NCI-H82 treated with DMSO at 0.1 percent for 48 hours (cell line): ENCODE measurements at regions not wholly inside any gene's neighbourhood (a gene's known extent, or its start where the extent isn't known, plus 50 kb on each side); places are given as distances from the start of the nearest gene placed in this dataset.
"Not testable (repeated sequence)": the region's sequence is repeated elsewhere in the genome, so short reads cannot be mapped to it uniquely, and the experiment has no call there.

Source experiments
- DNase-seq: peaks from one replicate; lab custom pipeline; 2025; ENCODE audit not compliant: unreplicated experiment; lab: John Stamatoyannopoulos, UW

DNA sequence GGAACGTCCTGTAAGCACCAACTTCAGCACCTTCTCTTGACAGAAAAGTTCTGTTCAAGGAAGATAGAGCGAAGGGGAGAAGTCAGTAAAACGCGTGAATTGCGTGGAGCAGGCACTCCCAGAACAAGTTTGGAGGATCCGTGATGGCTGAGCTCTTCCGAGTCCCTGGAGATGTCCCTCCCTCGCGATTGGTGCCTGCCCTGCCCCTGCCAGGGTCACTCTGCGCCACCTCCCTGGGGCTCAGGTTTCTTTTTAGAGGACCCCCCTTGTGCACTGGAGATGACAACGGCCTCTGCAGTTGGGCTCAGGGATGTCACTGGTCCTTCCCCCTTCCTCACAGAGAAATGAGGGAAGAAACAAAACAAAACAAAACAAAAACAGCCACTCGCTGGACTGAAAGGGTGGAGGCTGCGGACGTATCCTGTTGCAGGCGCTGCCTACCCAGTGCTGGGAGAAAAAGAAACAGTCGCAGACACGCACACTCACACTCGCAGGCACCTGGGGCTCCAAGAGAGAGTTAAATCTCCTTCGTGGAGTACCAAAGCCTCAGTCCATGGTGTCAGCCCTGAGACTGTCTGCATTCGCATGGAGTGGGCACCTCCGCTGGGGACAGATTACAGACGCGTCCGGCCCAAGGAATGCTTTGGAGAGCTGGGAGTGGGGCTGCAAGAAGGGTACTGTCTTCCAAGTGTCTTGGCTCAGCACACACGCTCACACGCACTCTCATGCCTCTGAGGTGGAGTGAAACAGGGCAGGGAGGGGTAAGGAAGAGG lies 512.7 kb downstream of the SLCO4C1 start:
- no peak for DNase-seq

DNA sequence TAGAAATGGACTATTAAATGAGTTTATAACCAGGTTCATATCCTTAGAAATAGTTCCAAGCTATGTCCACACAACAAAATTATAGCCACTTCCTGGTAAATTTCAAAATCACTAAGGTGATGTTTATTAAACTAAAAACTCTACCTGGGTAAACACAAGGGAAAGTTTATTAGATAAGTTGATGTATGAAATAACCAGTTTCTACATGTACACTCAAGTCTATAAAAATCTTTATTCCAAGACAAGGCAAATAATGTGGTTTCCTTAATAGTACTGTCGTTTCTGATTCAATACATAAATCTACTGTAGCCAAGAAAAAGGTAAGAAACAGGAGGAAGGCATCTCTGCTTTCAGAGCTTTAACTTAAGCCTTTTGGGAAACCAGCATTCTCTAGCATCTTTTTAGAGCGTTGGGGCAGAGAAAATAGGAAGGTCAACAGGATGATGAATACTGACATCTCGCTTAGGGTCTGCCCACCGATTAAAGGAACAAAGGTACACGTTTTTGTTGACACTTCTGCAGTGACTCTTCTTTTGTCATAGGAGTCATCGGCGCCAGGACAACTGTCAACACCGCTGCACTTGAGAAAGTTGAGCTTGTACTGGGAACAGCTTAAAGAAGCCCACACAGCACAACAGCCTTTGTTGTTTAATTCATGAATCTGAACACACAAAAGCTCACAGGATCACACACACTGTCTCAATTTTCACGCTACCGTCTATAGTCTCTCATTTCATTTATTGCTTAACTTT lies 513.6 kb downstream of the SLCO4C1 start:
- DNase-seq: no peak

- DNase-seq: no peak
These were observed 545.0 kb downstream of the SLCO4C1 start for GRCh38 chr5:101751105-101751504.

DNA sequence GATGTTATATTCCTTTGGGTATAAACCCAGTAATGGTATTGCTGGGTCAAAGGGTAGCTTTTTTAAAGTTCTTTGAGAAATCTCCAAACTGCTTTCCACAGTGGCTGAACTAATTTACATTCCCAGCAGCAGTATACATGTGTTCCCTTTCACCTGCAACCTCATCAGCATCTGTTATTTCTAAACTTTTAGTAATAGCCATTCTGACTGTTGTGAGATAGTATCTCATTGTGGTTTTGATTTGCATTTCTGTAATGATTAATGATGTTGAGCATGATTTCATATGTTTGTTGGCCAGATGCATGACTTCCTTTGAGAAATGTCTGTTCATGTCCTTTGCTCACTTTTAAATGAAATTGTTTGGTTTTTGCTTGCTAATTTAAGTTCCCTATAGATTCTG lies 553.1 kb downstream of the SLCO4C1 start:
- not testable (repeated sequence) for DNase-seq

DNA sequence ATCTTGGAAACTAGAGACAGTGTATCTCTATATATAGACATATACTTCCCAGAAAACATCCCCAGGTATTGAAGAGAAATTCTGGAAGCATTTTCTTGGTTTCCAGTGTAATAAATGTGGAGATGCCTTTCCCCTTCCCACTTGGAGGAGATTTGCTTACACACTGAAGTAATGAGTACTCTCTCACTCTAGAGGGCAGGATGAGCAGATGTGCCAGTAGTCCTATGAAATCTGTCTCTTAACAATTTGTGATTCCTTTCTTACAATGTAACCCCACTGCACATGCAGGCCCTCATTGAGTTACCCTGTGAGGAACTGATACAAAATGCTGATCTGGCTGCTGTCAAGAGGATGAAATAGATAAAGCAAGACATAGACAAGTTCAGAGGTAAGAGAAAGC lies 567.2 kb downstream of the SLCO4C1 start:
- DNase-seq: no peak

GRCh38 chr5:101721543-101721942 lies 574.5 kb downstream of the SLCO4C1 start:
- no peak for DNase-seq

DNA sequence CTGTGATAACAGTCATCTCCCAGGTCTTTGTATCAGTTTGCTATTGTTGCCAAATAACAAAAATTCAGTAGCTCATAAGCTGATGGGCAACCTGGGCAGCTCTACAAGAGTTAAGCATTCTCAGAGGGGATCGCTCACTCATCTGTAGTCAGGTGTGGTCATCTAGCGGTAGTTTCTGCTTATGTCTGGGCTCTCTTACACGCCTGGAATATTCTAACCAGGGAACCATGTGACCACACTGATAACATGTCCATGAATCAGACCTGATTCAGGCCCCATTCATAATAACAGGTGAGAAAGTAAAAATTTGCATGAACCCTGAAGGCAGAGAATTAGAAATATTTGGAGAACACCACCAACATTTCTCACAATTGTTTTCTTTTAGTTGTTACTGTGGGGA lies 576.1 kb downstream of the SLCO4C1 start:
- no peak for DNase-seq

GRCh38 chr5:101717721-101718120 lies 578.4 kb downstream of the SLCO4C1 start:
- no peak for DNase-seq

DNA sequence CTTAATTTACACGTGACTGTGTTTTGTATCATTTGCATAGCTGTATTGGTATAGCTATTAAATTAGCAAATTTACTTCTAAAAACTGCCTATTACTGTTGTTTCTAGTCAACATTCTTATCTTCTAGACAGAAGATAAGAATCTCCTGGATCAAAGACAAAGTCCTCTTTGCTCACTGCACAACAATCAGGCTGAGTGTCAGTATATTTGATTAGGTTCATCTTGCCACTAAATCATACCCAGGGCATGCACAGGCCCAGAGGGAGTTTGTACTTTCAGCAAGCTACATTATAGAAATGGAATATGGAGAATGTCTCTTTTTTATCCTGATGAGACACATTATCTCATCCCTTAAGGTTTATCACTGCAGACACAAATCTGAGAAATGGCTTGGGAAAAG lies 579.1 kb downstream of the SLCO4C1 start:
- no peak for DNase-seq

GRCh38 chr5:101715790-101716189 lies 580.3 kb downstream of the SLCO4C1 start:
- not testable (repeated sequence) for DNase-seq

DNA sequence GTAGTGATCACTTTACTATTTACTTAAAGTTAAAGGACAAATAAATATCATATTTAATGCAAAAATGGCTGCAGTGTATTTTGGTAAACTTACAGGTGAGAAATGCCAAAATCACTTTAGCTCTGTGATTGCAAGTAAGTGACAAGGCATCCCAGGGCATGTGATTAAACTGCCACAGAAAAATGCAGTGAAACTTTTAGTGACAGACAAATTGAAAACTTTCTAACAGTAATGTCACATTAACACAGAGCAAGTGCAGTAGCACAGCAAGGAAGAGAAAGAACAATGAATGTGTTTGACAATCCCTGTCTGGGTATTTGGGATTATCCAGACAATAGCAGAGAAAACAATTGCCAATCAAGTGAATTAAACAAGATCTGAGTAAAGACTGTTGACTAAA lies 606.8 kb downstream of the SLCO4C1 start:
- DNase-seq: no peak

DNA sequence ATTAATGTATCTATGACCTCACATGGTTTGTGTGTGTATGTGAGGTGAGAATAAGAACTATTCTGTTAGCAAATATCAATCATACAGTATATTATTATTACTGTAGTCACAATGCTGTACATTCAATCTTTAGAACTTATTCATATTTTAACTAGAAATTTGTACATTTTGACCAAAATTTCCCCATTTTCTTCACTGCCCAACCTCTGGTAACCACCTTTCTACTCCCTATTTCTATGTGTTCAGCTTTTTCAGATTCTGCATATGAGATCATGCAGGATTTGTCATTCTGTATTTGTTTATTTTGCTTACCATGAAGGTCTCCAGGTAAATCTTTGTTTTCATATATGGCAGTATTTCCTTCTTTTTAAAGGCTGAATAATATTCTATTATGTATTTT lies 607.9 kb downstream of the SLCO4C1 start:
- no peak for DNase-seq

- DNase-seq: no peak
These were observed 608.6 kb downstream of the SLCO4C1 start for GRCh38 chr5:101687349-101687985.

- no peak for DNase-seq
These were observed 609.4 kb downstream of the SLCO4C1 start for GRCh38 chr5:101686536-101687157.

DNA sequence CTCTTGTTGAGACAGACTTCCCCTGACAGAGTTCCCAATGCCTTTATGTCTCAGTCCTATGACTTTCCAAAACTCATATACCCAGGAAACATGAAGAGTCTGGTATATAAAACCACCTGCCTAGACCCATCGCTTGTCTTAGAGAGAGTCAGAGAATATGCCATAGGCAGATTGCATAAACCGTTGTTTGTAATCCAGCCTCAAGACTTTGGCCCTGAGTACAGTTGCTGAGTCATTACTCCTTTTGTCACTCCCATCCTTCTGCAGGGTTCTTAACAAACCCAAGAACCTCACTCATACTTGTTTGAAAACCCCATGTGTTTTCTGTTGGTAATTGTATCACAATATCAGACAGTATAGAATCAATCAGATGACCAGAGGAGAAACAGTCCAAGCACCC lies 616.3 kb downstream of the SLCO4C1 start:
- no peak for DNase-seq

GRCh38 chr5:101678481-101679193 lies 617.4 kb downstream of the SLCO4C1 start:
- peak; percentile 53 for DNase-seq

DNA sequence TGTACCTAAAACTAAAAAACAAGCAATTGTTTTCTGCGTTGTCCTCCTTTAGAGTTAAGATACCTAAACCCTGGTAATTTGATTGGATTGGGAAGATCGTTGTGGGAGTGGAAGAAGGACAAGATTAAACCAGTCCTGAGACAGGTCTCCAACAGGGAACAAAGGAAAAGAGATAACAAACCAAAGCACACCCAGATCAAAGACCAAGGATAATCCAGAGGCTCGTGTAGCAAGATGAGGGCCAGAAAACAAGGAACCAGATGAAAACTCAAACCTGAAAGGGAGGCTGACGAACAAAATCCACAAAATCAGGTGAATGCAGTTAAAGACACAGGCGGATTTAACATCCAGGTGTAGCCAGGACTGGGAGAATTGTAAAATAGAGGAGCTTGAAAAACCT lies 618.1 kb downstream of the SLCO4C1 start:
- DNase-seq: no peak

DNA sequence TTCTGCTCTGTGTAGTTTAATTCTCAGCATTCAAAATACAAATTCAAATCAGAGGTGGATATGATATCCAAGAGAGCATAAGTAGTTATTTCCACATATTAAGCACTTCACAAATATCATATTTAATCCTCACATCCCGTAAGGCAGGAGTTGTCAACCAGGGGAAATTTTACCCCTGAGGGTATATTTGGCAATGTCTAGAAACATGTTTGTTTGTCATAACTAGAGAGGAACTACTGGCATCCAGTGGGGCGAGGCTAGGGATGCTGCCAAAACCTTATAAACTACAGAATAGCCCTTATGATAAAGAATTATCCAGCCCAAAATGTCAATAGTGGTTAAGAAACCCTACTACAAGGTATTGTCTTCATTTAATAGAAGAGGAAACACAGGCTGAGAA lies 619.4 kb downstream of the SLCO4C1 start:
- no peak for DNase-seq

GRCh38 chr5:101675510-101676219 lies 620.4 kb downstream of the SLCO4C1 start:
- no peak for DNase-seq

- DNase-seq: no peak
These were observed 623.0 kb downstream of the SLCO4C1 start for GRCh38 chr5:101673120-101673519.
